GM21717 (cell line): ENCODE measurements at regions not wholly inside any gene's neighbourhood (a gene's known extent, or its start where the extent isn't known, plus 50 kb on each side); places are given as distances from the start of the nearest gene placed in this dataset.

Source experiments
- ATAC-seq: cut with Tn5 transposase; IDR thresholded peaks from one replicate; pipeline ENCODE4 v1.9.1; 2021; ENCODE audit warnings: mild to moderate bottlenecking, moderate library complexity; ENCODE audit not compliant: unreplicated experiment

DNA sequence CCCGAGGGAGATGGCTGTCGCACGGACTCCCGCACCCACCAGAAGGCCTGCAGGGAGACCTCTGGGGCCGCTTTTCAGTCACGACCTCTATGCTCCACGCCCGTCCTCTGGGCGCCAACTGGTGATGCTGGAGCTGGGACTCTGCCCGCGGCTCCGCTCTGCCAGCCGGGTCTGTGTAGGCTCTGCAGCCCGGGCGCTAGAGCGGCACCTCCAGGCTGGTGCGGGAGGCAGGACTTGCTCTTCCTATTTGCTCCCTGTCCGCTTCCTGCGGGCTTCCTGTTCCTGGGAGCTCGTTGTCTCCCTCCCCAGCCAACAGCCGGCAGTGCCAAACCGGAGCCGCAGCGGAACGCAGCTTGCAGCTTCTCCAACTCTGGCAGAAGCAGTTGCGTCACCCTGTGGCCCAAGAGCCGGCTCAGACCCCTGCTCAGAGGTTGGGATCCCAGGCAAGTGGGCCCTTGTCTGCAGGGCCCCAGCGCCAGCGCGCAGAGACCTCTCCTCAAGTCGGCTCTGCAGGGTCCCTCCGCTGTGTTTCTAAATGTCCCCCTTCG lies 285.9 kb downstream of the XXYLT1 start:
- no peak for ATAC-seq

DNA sequence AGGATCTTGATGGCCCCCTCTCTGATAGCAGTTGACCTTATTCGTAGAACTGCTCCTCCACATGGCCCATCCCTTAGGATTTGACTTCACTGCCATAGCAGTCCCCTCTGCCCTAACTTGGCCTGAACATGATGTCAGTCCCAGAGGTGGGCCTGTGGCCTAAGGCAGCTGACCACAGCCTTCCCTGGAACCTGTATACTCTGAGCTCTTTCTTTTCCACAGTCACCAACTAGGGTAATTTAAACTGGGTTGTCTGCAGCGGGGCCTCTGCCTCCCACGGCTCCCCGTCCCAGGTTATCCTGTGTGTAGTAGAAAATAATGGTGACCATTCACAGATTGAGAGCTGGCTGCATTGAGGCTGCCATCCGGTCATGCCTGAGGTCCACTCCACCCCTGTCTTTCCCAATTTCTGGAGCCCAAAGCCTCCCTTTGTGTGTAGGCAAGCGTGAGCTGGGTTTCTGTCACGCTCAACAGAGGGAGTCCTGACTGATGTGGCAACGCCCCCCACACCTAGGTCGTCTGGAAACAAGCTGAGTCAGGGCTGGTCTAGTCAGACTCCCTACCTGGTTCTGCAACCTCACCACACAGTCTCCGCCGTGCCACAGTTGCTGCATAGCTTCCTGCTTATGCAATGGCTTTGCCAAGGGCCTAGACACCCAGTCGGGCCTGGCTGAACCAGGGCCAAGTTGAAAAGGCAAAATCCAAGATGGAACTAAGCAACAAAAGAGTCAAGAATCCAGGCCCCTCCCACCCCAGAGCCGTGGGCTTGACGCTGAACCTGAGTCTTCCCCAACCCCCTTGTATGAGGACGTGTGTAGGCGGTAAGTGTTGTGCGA lies 284.5 kb downstream of the XXYLT1 start:
- ATAC-seq, result no peak

GRCh38 chr3:194987571-194988494 lies 283.1 kb downstream of the XXYLT1 start:
- no peak for ATAC-seq

DNA sequence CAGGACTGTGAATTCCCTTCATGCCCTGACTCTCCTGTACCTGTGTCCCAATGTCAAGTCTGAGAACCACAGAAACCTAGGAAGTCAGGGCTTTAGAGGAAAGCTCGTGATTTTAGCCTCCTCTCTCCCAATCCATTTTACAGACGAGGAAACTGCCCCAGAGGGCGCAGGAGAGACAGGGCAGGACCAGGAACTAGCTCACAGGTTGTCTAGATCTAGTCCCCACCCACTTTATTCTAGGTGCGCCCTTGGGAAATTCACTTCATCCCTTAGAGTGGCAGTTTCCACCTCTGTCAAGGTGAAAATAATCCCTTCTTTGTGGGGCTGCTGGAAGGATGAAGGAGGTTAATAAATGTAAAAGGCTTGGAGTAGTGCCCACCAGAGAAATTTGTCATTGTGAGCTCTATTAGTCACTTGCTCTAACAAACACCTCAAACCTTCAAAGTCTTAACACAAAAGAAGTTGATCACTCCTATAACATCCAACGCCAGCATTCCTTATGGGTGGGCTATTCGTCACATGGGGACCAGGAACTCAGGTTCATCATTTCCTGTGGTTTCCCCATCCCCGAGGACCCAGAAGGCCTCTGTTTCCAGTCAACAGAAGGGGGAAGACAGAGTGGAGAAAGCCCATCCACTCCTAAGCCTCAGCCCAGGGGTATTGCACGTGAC lies 282.3 kb downstream of the XXYLT1 start:
- ATAC-seq, result no peak

DNA sequence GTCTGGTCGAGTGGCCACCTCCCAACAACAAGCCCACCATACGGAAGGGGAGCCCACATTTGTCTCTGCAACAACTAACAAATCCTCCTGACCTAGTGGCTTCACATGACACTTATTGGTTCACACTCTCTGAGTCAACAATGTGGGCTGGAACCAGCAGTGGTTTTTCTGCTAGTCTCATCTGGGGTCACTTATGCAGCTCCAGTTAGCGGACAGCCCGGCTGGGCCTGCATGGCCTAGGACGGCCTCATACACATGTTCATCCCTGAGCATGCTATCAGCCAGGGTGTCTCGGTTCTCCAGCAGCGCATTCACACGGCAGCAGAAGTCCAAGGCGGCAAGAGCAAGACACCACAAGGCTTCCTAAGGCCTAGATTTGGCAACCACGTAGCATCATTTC lies 281.7 kb downstream of the XXYLT1 start:
- no peak for ATAC-seq

DNA sequence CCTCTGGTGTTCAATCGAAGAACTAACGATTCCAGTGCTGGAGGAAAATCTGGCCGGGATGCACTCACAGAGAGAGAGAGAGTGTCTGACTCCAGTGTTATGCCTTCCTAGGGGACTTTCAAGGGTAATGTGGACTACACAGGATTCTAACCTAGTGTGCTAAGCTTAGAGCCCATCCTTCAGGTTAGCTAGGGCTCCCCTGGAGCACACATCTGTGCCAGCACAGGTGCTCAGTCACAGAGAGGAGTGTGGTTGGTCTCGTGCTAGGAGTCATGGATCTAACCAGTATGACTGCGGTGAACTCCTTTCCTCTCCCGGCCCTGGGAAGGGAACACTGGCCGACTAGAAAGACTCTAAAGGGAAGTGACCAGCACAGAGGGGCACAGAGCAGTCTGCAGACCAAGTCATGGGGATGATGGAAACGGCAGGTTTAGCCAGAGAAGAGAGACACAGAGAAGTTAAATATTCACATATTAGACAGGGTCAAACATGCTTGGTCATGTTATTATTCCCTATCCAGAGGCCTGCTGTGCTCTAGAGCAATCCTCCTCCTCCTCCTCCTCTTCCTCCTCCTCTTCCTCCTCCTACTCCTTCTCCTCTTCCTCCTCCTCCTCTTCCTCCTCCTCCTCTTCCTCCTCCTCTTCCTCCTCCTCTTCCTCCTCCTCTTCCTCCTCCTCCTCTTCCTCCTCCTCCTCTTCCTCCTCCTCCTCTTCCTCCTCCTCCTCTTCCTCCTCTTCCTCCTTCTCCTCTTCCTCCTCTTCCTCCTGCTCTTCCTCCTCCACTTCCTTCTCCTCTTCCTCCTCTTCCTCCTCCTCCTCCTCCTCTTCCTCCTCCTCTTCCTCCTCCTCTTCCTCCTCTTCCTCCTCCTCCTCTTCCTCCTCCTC lies 280.3 kb downstream of the XXYLT1 start:
- ATAC-seq, result no peak

GRCh38 chr3:194991338-194991654 lies 279.7 kb downstream of the XXYLT1 start:
- no peak for ATAC-seq

GRCh38 chr3:194993896-194994295 lies 277.1 kb downstream of the XXYLT1 start:
- no peak for ATAC-seq

DNA sequence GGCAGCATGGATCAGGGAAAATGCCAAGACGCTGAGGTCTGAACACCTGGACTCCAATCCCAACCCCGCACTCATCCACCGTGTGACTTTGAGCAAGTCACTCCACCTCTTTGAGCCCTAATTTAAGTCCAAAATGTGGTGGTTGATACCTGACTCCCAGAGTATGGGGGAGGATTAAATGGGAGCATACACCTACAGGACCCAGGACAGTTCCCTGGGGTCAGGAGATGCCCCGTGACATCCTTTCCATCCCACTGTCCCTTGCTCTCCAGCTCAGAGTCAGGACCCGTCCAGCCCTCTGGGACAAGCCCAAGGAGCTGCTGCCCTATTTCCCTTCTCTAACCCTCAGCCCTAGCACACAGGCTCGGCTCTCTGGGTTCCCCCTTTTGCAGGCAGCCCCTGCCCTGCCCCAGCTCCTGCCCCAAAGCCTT lies 276.4 kb downstream of the XXYLT1 start:
- no peak for ATAC-seq

DNA sequence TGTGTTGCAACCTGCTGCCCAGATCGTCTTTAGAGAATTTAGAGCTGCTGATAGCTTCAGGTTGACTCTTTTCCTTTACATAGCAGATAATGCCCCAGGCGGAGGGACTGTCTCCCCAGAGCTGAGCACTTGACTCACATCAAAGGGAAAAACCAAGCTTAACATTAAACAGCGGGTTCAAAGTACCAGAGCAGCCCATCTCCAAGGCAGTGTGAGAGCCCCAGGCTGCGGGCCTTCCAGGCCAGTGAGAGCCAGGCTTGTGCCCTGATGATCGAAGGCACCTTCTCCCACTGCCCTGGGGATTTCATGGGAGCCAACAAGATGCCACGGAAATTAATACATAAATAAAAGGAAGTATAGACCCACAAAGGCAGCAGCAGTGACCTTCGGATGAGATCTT lies 275.6 kb downstream of the XXYLT1 start:
- no peak for ATAC-seq

DNA sequence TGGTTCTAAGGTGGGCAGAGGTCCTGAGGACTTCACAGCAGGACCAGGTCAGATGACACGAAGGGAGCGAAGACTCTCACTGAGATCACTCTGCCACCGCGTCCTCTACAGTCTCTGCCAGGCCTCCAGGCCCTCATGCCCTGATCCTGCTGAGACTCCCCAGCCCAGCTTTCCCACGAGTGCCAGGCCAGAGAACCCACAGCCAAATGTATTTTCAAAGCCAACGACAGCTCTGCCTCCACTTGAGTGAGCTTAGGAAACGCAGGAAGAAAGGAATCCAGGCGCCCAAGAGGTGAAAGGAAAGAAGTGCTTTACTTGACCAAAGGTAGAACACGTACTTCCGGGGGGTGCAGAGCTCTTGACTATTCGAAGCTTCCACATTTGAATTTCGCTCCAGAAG lies 275.0 kb downstream of the XXYLT1 start:
- no peak for ATAC-seq

DNA sequence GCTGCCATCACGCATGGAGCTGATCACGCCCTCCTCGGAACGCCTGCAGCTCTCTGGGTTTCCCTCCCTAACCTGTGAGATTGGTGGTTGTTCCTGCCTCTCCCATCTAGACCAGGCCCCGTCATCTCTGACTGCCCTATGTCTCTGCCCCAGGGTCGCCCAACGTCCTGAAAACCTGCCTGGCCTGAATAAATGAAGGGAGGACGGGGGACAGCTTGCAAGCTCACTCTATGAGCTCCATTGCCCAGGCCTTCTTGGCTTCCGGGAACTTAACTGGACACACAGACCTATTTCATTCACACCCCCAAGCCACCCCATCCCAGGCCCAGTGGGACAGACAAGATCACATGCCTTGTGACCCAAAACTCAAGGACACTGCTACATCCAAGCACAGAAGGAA lies 274.2 kb downstream of the XXYLT1 start:
- no peak for ATAC-seq

DNA sequence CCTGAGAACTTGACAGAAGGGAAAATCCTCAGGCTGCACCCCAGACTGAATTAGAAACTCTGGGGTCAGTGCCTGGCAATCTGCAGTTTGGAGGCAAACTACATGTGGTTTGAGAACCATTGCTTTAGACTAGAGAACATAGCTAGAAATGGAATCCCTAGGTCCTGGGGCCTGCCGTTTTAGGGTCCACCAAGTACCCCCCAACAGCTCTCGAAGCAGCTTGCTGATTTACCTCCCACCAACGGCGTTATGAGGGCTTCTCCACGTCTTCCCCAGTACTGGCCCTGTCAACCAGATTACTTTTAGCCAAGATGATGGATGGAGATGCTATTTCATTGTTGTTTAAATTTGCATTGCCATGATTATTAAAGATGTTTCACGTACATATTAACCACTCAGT lies 272.5 kb downstream of the XXYLT1 start:
- no peak for ATAC-seq

- ATAC-seq, result no peak
Measured at GRCh38 chr3:194998948-194999347, 272.0 kb downstream of the XXYLT1 start.

- ATAC-seq, result no peak
Measured at GRCh38 chr3:194999491-194999890, 271.5 kb downstream of the XXYLT1 start.

GRCh38 chr3:195001261-195001660 lies 269.7 kb downstream of the XXYLT1 start:
- ATAC-seq, result no peak

DNA sequence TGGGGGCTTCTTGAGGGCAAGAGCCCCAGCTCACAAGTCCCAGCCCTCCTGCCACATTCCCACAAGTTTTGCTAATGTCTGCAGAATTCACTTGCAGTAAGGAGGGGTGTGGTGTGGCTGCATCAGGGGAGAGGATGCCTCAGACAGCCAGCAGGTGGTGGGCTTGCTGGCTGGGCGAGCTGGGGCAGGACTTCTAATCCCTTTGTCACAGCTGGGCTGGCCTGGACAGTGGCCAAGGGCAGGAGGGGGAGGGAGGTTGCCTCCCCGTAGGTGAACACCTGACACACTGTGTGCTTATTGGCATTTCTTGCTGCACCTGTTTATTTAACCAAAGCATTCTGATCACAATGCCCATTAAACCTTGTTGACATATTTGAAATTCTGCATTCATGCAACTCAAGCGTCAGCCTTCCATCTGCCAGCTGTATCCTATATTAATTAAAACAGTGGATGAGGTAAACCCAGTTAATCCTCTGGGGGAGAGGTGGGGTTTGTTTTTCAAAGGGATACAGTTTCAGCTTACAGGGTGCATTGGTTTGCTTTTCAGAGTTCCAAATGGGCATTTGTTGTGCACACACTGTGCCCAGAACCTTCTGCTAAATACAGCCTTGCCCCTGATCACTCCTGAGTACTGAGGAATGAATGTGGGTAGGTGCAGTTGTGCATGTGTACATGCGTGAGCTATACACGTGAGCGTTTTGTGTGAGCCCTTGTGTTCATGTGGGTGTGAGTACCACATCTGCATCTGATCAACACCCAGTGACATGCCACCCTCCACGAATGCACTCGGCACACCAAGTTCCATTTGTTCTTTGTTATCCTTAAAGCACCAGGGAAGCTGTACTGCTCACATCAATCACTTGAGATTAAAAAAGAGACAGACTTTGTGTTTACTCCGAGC lies 268.7 kb downstream of the XXYLT1 start:
- ATAC-seq, result no peak

DNA sequence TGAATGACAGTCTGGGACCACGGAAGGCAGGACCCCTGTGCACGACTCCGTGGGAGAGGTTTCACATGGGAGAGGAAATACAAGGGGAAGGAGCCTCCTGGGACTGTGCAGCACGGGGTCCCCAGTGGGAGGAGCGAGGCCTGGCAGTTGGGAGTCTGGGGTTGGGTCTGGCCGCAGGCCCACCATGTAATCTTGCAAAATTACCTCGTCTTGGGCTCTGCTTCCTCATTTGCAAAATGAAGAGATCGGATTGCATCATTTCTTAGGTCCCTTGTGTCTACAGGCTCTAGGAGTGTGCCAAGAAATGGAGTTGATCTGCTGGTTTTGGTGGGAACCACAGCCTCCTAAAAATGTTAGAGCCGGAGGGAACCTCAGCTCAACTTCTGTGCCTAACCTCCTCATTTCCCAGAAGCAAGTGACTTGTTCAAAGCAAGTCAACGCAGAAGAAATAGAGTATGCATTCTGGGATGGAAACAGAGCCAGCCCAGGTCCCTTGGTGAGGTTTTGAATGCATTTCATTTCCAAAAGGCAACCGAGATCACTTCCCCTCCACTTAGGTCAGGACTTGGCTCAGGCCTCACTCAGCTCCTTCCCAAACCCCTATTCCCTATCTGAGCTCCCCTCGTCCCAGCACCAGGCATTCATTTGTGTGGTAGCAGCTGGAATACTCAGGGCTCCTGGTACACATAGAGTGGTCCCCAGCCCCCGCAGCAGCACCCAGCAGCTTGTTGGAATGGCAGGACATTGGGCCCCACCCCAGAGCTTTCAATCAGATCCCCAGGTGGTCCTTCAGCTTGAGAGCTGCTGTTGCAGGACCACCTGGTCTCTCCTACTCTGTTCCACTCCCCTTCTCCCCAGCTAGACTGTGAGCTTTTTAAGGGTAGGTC lies 267.7 kb downstream of the XXYLT1 start:
- ATAC-seq, result no peak
